ENCODE measurements at regions not wholly inside any gene's neighbourhood (a gene's known extent, or its start where the extent isn't known, plus 50 kb on each side); places are given as distances from the start of the nearest gene placed in this dataset.

GRCh38 chr2:67670747-67671183 lies 273.6 kb downstream of the ETAA1 start:
- peaks cover 11% of the 10 kb centered on the region for H3K4me1 Mint-ChIP-seq
- DNase-seq (ENCODE audit: low read depth, low spot score): no peak
- H3K4me3 Mint-ChIP-seq: no peak overlapping the region
- peaks cover 3% of the 10 kb centered on the region for H3K9me3 Mint-ChIP-seq
- TF ChIP-seq, protein P1, sequence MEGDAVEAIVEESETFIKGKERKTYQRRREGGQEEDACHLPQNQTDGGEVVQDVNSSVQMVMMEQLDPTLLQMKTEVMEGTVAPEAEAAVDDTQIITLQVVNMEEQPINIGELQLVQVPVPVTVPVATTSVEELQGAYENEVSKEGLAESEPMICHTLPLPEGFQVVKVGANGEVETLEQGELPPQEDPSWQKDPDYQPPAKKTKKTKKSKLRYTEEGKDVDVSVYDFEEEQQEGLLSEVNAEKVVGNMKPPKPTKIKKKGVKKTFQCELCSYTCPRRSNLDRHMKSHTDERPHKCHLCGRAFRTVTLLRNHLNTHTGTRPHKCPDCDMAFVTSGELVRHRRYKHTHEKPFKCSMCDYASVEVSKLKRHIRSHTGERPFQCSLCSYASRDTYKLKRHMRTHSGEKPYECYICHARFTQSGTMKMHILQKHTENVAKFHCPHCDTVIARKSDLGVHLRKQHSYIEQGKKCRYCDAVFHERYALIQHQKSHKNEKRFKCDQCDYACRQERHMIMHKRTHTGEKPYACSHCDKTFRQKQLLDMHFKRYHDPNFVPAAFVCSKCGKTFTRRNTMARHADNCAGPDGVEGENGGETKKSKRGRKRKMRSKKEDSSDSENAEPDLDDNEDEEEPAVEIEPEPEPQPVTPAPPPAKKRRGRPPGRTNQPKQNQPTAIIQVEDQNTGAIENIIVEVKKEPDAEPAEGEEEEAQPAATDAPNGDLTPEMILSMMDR (conservative IDR thresholded peaks at IDR 0.05): no peak
- peaks cover 2% of the 10 kb centered on the region for H3K36me3 Mint-ChIP-seq (ENCODE audit: low read depth)
- no peaks in the 10 kb centered on the region for H3K27me3 Mint-ChIP-seq (ENCODE audit: low read depth)
- H3K27ac Mint-ChIP-seq (ENCODE audit: unreplicated experiment): no peak overlapping the region

- TF ChIP-seq, protein P1 (conservative IDR thresholded peaks at IDR 0.05): no peak
Observed at GRCh38 chr2:67671464-67672450, 274.6 kb downstream of the ETAA1 start.

GRCh38 chr2:67674668-67675067 lies 277.5 kb downstream of the ETAA1 start:
- Mint-ChIP-seq H3K4me3 (no peak overlapping the region), H3K4me1 (peaks cover 3% of the 10 kb centered on the region), H3K36me3 (ENCODE audit: low read depth) (no peaks in the 10 kb centered on the region), H3K9me3 (no peaks in the 10 kb centered on the region), H3K27me3 (ENCODE audit: low read depth) (no peaks in the 10 kb centered on the region), H3K27ac (ENCODE audit: unreplicated experiment) (no peak overlapping the region)
- TF ChIP-seq, protein P1 (conservative IDR thresholded peaks at IDR 0.05): no peak
- no peak for DNase-seq (ENCODE audit: low read depth, low spot score)

More at GRCh38 chr2:67671464-67672450, 274.6 kb downstream of the ETAA1 start:
- no peaks in the 10 kb centered on the region for H3K36me3 Mint-ChIP-seq (ENCODE audit: low read depth)
- H3K27me3 Mint-ChIP-seq (ENCODE audit: low read depth): no peaks in the 10 kb centered on the region
- H3K27ac Mint-ChIP-seq (ENCODE audit: unreplicated experiment): no peak overlapping the region
- H3K4me3 Mint-ChIP-seq: no peak overlapping the region
- H3K9me3 Mint-ChIP-seq: no peaks in the 10 kb centered on the region
- DNase-seq (ENCODE audit: low read depth, low spot score): no peak
- H3K4me1 Mint-ChIP-seq: peaks cover 3% of the 10 kb centered on the region

DNA sequence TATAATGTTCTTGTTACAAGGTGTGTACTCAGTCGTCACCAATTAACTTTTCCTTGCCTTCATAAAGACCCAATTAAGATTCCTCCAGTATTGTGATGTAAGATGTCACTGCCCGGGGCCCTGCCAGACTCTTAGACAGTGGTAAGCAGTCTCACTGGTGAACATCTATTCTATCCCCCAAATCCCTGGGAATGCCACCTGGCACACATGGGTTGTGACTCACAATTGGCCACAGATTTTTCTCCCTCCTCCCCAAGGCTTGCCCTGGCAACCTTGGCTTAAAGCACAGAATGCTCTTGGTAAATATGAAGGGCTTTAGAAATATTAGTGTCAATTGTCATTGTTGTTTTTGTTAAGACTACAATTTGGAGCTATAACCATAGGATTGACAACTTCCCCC lies 287.9 kb downstream of the ETAA1 start:
- H3K36me3 Mint-ChIP-seq (ENCODE audit: low read depth): no peaks in the 10 kb centered on the region
- H3K4me1 Mint-ChIP-seq: no peaks in the 10 kb centered on the region
- H3K4me3 Mint-ChIP-seq: no peak overlapping the region
- TF ChIP-seq, protein P1 (conservative IDR thresholded peaks at IDR 0.05): no peak
- no peak overlapping the region for H3K27ac Mint-ChIP-seq (ENCODE audit: unreplicated experiment)
- DNase-seq (ENCODE audit: low read depth, low spot score): no peak
- no peaks in the 10 kb centered on the region for H3K9me3 Mint-ChIP-seq
- H3K27me3 Mint-ChIP-seq (ENCODE audit: low read depth): peaks cover 12% of the 10 kb centered on the region

- TF ChIP-seq, protein P1 (conservative IDR thresholded peaks at IDR 0.05): no peak
Observed at GRCh38 chr2:67686254-67686653, 289.1 kb downstream of the ETAA1 start.

More at GRCh38 chr2:67686254-67686653, 289.1 kb downstream of the ETAA1 start:
- Mint-ChIP-seq H3K36me3 (ENCODE audit: low read depth) (no peaks in the 10 kb centered on the region), H3K27me3 (ENCODE audit: low read depth) (peaks cover 12% of the 10 kb centered on the region), H3K4me1 (no peaks in the 10 kb centered on the region), H3K4me3 (no peak overlapping the region), H3K9me3 (no peaks in the 10 kb centered on the region), H3K27ac (ENCODE audit: unreplicated experiment) (no peak overlapping the region)
- DNase-seq (ENCODE audit: low read depth, low spot score): no peak
